A673 (cell line): ENCODE measurements at regions not wholly inside any gene's neighbourhood (a gene's known extent, or its start where the extent isn't known, plus 50 kb on each side); places are given as distances from the start of the nearest gene placed in this dataset.

Experiments
- BruUV-seq: library from RNA; stranded (reverse); fragments of 400-500 nt; replicated peaks from 2 replicates; lab custom pipeline; 2021; lab: Mats Ljungman, UMichigan
- CTCF ChIA-PET: fragments of 300-600 bp; sonication (Branson Sonifier 250); formaldehyde crosslinking; loops from one replicate; lab custom pipeline; 2022; ENCODE audit warnings: antibody characterized with exemption; lab: Charles Lee
- POLR2A ChIA-PET: fragments of 300-600 bp; sonication (Branson Sonifier 250); formaldehyde crosslinking; loops from one replicate; lab custom pipeline; 2022; ENCODE audit warnings: antibody characterized with exemption; ENCODE audit not compliant: low non-redundant PET; lab: Charles Lee
- DNase-seq: peaks from one replicate; pipeline ENCODE4 v3.0.0-alpha.2; 2015; ENCODE audit warnings: low spot score
- H3K27ac ChIP-seq: fragments of 200-600 bp; sonication (generic); 2 replicates; pipeline ENCODE4 v1.5.1; 2016; ENCODE audit warnings: mixed run types, low read depth, mild to moderate bottlenecking, mixed read lengths, antibody characterized with exemption, low read length; ENCODE audit not compliant: poor library complexity, severe bottlenecking
- H3K27me3 ChIP-seq: fragments of 200-600 bp; sonication (generic); replicated peaks from 2 replicates; pipeline ENCODE4 v1.6.1; 2017; ENCODE audit warnings: mixed run types, low read depth, mild to moderate bottlenecking, mixed read lengths, antibody characterized with exemption, low read length; ENCODE audit not compliant: insufficient read depth, poor library complexity
- H3K36me3 ChIP-seq: fragments of 200-600 bp; sonication (generic); 2 replicates; pipeline ENCODE4 v1.6.1; 2016; ENCODE audit warnings: mixed run types, mild to moderate bottlenecking, mixed read lengths, antibody characterized with exemption, low read length; ENCODE audit not compliant: insufficient read depth, poor library complexity, severe bottlenecking
- H3K4me1 ChIP-seq: fragments of 200-600 bp; sonication (generic); 2 replicates; pipeline ENCODE4 v1.6.1; 2017; ENCODE audit warnings: mixed run types, mild to moderate bottlenecking, mixed read lengths, antibody characterized with exemption, low read length; ENCODE audit not compliant: insufficient read depth, poor library complexity, severe bottlenecking
- H3K4me3 ChIP-seq: fragments of 200-600 bp; sonication (generic); 2 replicates; pipeline ENCODE4 v1.5.1; 2016; ENCODE audit warnings: low read depth, mixed run types, mild to moderate bottlenecking, mixed read lengths, low read length; ENCODE audit not compliant: poor library complexity, severe bottlenecking
- H3K9me3 ChIP-seq: fragments of 200-600 bp; sonication (generic); 2 replicates; pipeline ENCODE4 v1.6.1; 2016; ENCODE audit warnings: mixed run types, low read depth, mild to moderate bottlenecking, mixed read lengths, antibody characterized with exemption, low read length; ENCODE audit not compliant: poor library complexity, severe bottlenecking
- CTCF ChIP-seq: fragments of 300-800, 200-600 bp; sonication (generic); conservative IDR thresholded peaks from 2 replicates; pipeline ENCODE4 v1.5.1; 2017; ENCODE audit warnings: low read depth, mild to moderate bottlenecking, antibody characterized with exemption, low read length, moderate library complexity, mixed read lengths
- EZH2 ChIP-seq: fragments of 200-600 bp; sonication (generic); IDR thresholded peaks from 2 replicates; pipeline ENCODE4 v1.6.1; 2017; ENCODE audit warnings: borderline replicate concordance, low read depth, mild to moderate bottlenecking, mixed read lengths, antibody characterized with exemption, low read length; ENCODE audit not compliant: poor library complexity, severe bottlenecking
- intact Hi-C: fragments of 100-400 bp; cut with micrococcal nuclease; formaldehyde crosslinking; loops from one replicate; pipeline ENCODE4 v1.10.0; 2022; ENCODE audit not compliant: unreplicated experiment

DNA sequence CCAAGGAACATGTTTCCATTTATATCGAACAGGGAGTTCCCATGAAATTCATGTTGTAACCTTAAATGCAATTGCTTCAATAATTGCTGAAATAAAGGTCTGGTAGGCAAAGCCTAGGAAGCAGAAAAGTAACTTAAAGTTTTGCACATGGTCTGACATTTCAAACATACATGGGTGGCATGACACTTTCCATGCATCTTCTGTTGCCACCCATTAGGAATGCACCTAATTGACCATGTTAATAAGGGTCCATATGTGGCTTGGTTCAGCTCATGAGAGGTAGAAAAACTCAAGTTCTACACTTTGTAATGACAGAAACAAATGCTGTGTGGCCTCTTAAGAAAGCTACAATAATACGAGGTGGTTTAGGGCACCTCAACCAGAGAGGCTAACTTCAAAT is 72.0 kb upstream of the GORAB start:
- peaks cover 8% of the 10 kb centered on the region for H3K9me3 ChIP-seq
- ChIA-PET CTCF (no interaction called here), POLR2A (no interaction called here)
- intact Hi-C loops, result no loop called here
- H3K4me1 ChIP-seq, result peaks cover 26% of the 10 kb centered on the region
- H3K27me3 ChIP-seq, result no peaks in the 10 kb centered on the region
- no peak for TF ChIP-seq EZH2
- TF ChIP-seq CTCF, result no peak
- H3K36me3 ChIP-seq, result no peaks in the 10 kb centered on the region
- no peak overlapping the region for H3K27ac ChIP-seq
- no peak overlapping the region for H3K4me3 ChIP-seq
- BruUV-seq, result no TSS peak
- peak; percentile 55 for DNase-seq

DNA sequence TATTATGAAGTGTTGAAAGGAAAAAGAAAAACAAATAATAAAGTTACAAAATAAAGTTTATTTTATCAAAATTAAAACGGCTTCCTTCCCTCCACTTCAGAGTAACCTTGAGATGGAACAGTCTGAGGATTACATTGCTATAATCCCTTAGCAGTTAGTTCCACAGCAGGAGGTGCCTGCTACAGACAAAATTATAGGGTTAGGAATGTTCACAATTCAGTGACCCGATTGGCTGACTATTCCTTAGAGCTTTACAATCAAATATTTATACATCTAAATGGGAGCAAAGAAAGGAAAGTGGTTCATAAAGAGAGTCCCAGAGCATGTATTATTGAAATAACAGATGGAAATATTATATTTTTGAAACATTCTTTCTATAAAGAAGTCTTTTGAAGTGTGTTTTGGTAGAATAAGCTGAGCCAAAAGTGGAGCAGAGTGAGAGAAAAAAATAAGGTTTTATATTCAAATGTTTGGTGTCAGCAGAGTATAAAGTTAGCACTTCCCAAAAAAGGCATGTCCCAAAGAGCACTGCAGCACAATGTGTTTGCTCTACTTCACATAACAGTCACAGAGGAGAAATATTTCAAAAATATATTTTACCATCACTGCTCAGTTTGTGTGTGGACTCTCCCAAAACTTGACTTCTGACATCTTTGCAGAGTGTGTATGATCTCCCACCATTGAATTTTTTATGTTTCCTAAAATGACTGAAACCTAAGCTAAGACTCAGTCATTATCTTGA is 71.4 kb upstream of the GORAB start:
- Histone ChIP-seq H3K27ac (peak overlapping the region; percentile 49), H3K36me3 (no peaks in the 10 kb centered on the region)

DNA sequence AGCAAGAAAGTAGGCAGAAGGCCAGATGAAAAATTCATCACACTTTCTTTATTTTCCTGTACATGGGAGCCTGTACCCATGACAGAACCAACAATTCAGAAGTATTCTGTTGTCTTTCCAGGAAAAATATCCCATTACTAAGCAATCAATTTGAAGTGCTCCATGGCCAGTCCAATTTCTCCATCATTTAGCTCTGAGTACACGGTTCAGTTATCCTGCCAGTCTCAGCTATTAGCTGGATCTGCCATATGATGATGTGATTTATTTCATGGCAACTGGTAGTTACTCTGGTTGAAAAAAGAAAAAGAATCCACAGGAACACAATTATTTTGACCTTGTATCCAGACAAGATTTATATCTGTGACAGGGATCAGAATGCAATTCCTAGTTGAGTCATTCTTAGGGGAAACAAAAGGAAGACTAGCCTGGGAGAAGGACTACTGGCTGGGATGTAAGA is 70.6 kb upstream of the GORAB start:
- TF ChIP-seq CTCF (no peak), EZH2 (no peak)
- H3K27me3 ChIP-seq, result no peaks in the 10 kb centered on the region
- H3K36me3 ChIP-seq, result no peaks in the 10 kb centered on the region
- BruUV-seq, result no TSS peak
- peak; percentile 7 for DNase-seq
- peaks cover 26% of the 10 kb centered on the region for H3K4me1 ChIP-seq
- peaks cover 8% of the 10 kb centered on the region for H3K9me3 ChIP-seq
- intact Hi-C loops, result no loop called here
- H3K27ac ChIP-seq, result no peak overlapping the region
- CTCF ChIA-PET, result no interaction called here
- POLR2A ChIA-PET, result no interaction called here
- no peak overlapping the region for H3K4me3 ChIP-seq

More for the DNA sequence above, 71.4 kb upstream of the GORAB start:
- TF ChIP-seq CTCF (no peak), EZH2 (no peak)
- Histone ChIP-seq H3K27me3 (no peaks in the 10 kb centered on the region), H3K4me3 (no peak overlapping the region), H3K9me3 (peaks cover 8% of the 10 kb centered on the region), H3K4me1 (peaks cover 26% of the 10 kb centered on the region)
- CTCF ChIA-PET, result no interaction called here
- DNase-seq, result peak; percentile 90
- POLR2A ChIA-PET, result no interaction called here
- BruUV-seq, result no TSS peak
- intact Hi-C loops, result no loop called here
